ENCODE measurements at regions not wholly inside any gene's neighbourhood (a gene's known extent, or its start where the extent isn't known, plus 50 kb on each side); places are given as distances from the start of the nearest gene placed in this dataset.

DNA sequence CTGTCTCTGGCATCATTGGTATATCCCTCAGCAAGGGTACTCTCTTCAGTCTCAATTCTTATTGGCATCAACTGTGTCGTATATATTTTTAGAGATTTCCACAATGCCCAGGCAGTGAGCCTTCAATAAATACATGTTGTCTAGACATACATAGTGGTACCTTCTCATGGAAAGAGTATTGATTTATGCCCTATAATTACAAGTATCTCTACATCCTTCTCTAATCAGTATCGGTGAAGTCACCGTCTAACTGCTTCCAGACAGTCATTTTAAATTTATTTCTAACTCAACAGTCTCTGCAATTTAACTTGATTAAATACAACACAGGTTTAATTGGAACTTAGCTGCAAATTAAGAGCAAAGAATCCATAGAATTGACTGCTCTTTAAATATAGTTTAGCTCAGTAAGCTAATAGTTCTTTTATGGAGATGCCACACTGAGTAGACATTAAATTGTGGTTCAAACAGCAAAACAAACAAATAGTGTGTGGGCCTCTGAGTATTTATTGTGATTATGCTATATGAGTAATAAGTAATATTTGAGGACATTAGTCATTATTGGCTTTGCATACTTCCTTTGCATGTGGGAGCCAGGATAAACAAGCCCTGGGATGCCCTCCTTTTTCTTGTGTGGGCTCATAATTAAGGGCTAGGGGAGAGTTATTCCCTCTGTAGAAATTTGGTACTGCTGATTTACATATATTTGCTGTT is 126.9 kb upstream of the DUSP10 start:
- TF ChIP-seq, protein P1, sequence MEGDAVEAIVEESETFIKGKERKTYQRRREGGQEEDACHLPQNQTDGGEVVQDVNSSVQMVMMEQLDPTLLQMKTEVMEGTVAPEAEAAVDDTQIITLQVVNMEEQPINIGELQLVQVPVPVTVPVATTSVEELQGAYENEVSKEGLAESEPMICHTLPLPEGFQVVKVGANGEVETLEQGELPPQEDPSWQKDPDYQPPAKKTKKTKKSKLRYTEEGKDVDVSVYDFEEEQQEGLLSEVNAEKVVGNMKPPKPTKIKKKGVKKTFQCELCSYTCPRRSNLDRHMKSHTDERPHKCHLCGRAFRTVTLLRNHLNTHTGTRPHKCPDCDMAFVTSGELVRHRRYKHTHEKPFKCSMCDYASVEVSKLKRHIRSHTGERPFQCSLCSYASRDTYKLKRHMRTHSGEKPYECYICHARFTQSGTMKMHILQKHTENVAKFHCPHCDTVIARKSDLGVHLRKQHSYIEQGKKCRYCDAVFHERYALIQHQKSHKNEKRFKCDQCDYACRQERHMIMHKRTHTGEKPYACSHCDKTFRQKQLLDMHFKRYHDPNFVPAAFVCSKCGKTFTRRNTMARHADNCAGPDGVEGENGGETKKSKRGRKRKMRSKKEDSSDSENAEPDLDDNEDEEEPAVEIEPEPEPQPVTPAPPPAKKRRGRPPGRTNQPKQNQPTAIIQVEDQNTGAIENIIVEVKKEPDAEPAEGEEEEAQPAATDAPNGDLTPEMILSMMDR (conservative IDR thresholded peaks at IDR 0.05) = no peak
- TF ChIP-seq ZFX (IDR thresholded peaks at IDR 0.05) = no peak

All from C4-2B (cell line).